ENCODE measurements at regions not wholly inside any gene's neighbourhood (a gene's known extent, or its start where the extent isn't known, plus 50 kb on each side); places are given as distances from the start of the nearest gene placed in this dataset.

GRCh38 chr7:83857691-83858090 lies 208.8 kb upstream of the SEMA3E start:
- Histone ChIP-seq H3K36me3 (ENCODE audit: control insufficient read depth, insufficient read depth, low read length) (no peaks in the 10 kb centered on the region), H3K4me3 (replicated peaks; ENCODE audit: low read depth, low read length) (no peak overlapping the region), H3K27me3 (replicated peaks; ENCODE audit: control insufficient read depth, insufficient read depth, low read length) (no peaks in the 10 kb centered on the region)
- no peak for DNase-seq (ENCODE audit: extremely low read depth, insufficient read length)
- TF ChIP-seq CTCF (IDR thresholded peaks at IDR 0.05; ENCODE audit: insufficient read depth, low read length, poor library complexity, severe bottlenecking): no peak

GRCh38 chr7:83856094-83856493 lies 207.2 kb upstream of the SEMA3E start:
- no peak overlapping the region for H3K4me3 ChIP-seq (replicated peaks; ENCODE audit: low read depth, low read length)
- H3K36me3 ChIP-seq (ENCODE audit: control insufficient read depth, insufficient read depth, low read length): no peaks in the 10 kb centered on the region
- no peak for TF ChIP-seq CTCF (IDR thresholded peaks at IDR 0.05; ENCODE audit: insufficient read depth, low read length, poor library complexity, severe bottlenecking)

GRCh38 chr7:83852136-83852535 lies 203.2 kb upstream of the SEMA3E start:
- H3K4me3 ChIP-seq (replicated peaks; ENCODE audit: low read depth, low read length): no peak overlapping the region
- no peak for DNase-seq (ENCODE audit: extremely low read depth, insufficient read length)
- no peaks in the 10 kb centered on the region for H3K27me3 ChIP-seq (replicated peaks; ENCODE audit: control insufficient read depth, insufficient read depth, low read length)
- TF ChIP-seq CTCF (IDR thresholded peaks at IDR 0.05; ENCODE audit: insufficient read depth, low read length, poor library complexity, severe bottlenecking): no peak
- no peaks in the 10 kb centered on the region for H3K36me3 ChIP-seq (ENCODE audit: control insufficient read depth, insufficient read depth, low read length)

More at GRCh38 chr7:83856094-83856493, 207.2 kb upstream of the SEMA3E start:
- no peak for DNase-seq (ENCODE audit: extremely low read depth, insufficient read length)
- no peaks in the 10 kb centered on the region for H3K27me3 ChIP-seq (replicated peaks; ENCODE audit: control insufficient read depth, insufficient read depth, low read length)

GRCh38 chr7:83851551-83851950 lies 202.6 kb upstream of the SEMA3E start:
- no peak overlapping the region for H3K4me3 ChIP-seq (replicated peaks; ENCODE audit: low read depth, low read length)
- no peaks in the 10 kb centered on the region for H3K27me3 ChIP-seq (replicated peaks; ENCODE audit: control insufficient read depth, insufficient read depth, low read length)
- no peaks in the 10 kb centered on the region for H3K36me3 ChIP-seq (ENCODE audit: control insufficient read depth, insufficient read depth, low read length)
- TF ChIP-seq CTCF (IDR thresholded peaks at IDR 0.05; ENCODE audit: insufficient read depth, low read length, poor library complexity, severe bottlenecking): no peak
- DNase-seq (ENCODE audit: extremely low read depth, insufficient read length): no peak

GRCh38 chr7:83850941-83851340 lies 202.0 kb upstream of the SEMA3E start:
- no peaks in the 10 kb centered on the region for H3K27me3 ChIP-seq (replicated peaks; ENCODE audit: control insufficient read depth, insufficient read depth, low read length)
- DNase-seq (ENCODE audit: extremely low read depth, insufficient read length): no peak
- TF ChIP-seq CTCF (IDR thresholded peaks at IDR 0.05; ENCODE audit: insufficient read depth, low read length, poor library complexity, severe bottlenecking): no peak

GRCh38 chr7:83850125-83850524 lies 201.2 kb upstream of the SEMA3E start:
- Histone ChIP-seq H3K27me3 (replicated peaks; ENCODE audit: control insufficient read depth, insufficient read depth, low read length) (no peaks in the 10 kb centered on the region), H3K4me3 (replicated peaks; ENCODE audit: low read depth, low read length) (no peak overlapping the region), H3K36me3 (ENCODE audit: control insufficient read depth, insufficient read depth, low read length) (no peaks in the 10 kb centered on the region)
- no peak for TF ChIP-seq CTCF (IDR thresholded peaks at IDR 0.05; ENCODE audit: insufficient read depth, low read length, poor library complexity, severe bottlenecking)
- DNase-seq (ENCODE audit: extremely low read depth, insufficient read length): no peak

More at GRCh38 chr7:83850941-83851340, 202.0 kb upstream of the SEMA3E start:
- Histone ChIP-seq H3K4me3 (replicated peaks; ENCODE audit: low read depth, low read length) (no peak overlapping the region), H3K36me3 (ENCODE audit: control insufficient read depth, insufficient read depth, low read length) (no peaks in the 10 kb centered on the region)
